Fibroblast of gingiva (primary cell): ENCODE measurements at regions not wholly inside any gene's neighbourhood (a gene's known extent, or its start where the extent isn't known, plus 50 kb on each side); places are given as distances from the start of the nearest gene placed in this dataset.
A peak's percentile ranks its signal among the peaks of the same experiment; 100 is the strongest.

Experiments used
- DNase-seq: peaks from one replicate; pipeline ENCODE4 v3.0.0-alpha.2; 2011; ENCODE audit warnings: low read depth

- DNase-seq: no peak
Measured at GRCh38 chr10:10462151-10462941, 555.3 kb upstream of the CELF2 start.

GRCh38 chr10:10471758-10472157 lies 545.9 kb upstream of the CELF2 start:
- no peak for DNase-seq

- DNase-seq: no peak
Measured at GRCh38 chr10:10475812-10476211, 541.9 kb upstream of the CELF2 start.

- DNase-seq: no peak
Measured at GRCh38 chr10:10477844-10478243, 539.8 kb upstream of the CELF2 start.

- DNase-seq: no peak
Measured at GRCh38 chr10:10479465-10479864, 538.2 kb upstream of the CELF2 start.

- DNase-seq: no peak
Measured at GRCh38 chr10:10482613-10483012, 535.1 kb upstream of the CELF2 start.

GRCh38 chr10:10489076-10489475 lies 528.6 kb upstream of the CELF2 start:
- no peak for DNase-seq

GRCh38 chr10:10489805-10490571 lies 527.7 kb upstream of the CELF2 start:
- DNase-seq: no peak

- DNase-seq: no peak
Measured at GRCh38 chr10:10490581-10490980, 527.1 kb upstream of the CELF2 start.

GRCh38 chr10:10492420-10492819 lies 525.3 kb upstream of the CELF2 start:
- DNase-seq: no peak

- DNase-seq: no peak
Measured at GRCh38 chr10:10493833-10494232, 523.8 kb upstream of the CELF2 start.

GRCh38 chr10:10497245-10497644 lies 520.4 kb upstream of the CELF2 start:
- DNase-seq: no peak

- DNase-seq: peak; percentile 8
Measured at GRCh38 chr10:10498781-10499180, 518.9 kb upstream of the CELF2 start.

- DNase-seq: peak; percentile 7
Measured at GRCh38 chr10:10499839-10500238, 517.8 kb upstream of the CELF2 start.

GRCh38 chr10:10500937-10501336 lies 516.7 kb upstream of the CELF2 start:
- DNase-seq: peak; percentile 27

- no peak for DNase-seq
Measured at GRCh38 chr10:10503772-10504171, 513.9 kb upstream of the CELF2 start.

GRCh38 chr10:10508211-10508610 lies 509.5 kb upstream of the CELF2 start:
- no peak for DNase-seq

GRCh38 chr10:10510179-10510578 lies 507.5 kb upstream of the CELF2 start:
- no peak for DNase-seq

GRCh38 chr10:10513067-10513466 lies 504.6 kb upstream of the CELF2 start:
- DNase-seq: no peak

GRCh38 chr10:10513898-10514297 lies 503.8 kb upstream of the CELF2 start:
- DNase-seq: no peak

- no peak for DNase-seq
Measured at GRCh38 chr10:10514797-10515196, 502.9 kb upstream of the CELF2 start.

GRCh38 chr10:10515479-10516204 lies 502.0 kb upstream of the CELF2 start:
- no peak for DNase-seq
